Suprapubic skin (tissue), 4 donors: ENCODE measurements at regions not wholly inside any gene's neighbourhood (a gene's known extent, or its start where the extent isn't known, plus 50 kb on each side); places are given as distances from the start of the nearest gene placed in this dataset.

Experiments used
- EP300 ChIP-seq: sonication (generic); formaldehyde crosslinking; IDR thresholded peaks from one replicate; pipeline ENCODE4 v1.6.1; 2017; ENCODE audit warnings: antibody characterized with exemption
- POLR2AphosphoS5 ChIP-seq, 3 donors: sonication (generic); formaldehyde crosslinking; IDR thresholded peaks; one replicate each; pipeline ENCODE4 v1.6.1; 2017; ENCODE audit warnings: antibody characterized with exemption in 3 of 3
- TF ChIP-seq, protein P1 (sequence below), 2 donors: fragments of 200-600 bp in 1 of 2; fragments of 450-650 bp in 1 of 2; sonication (generic) in 1 of 2; IDR thresholded peaks; one replicate each; pipeline ENCODE4 v1.5.1; 2016 to 2019; ENCODE audit warnings: antibody characterized with exemption in 2 of 2, mild to moderate bottlenecking in 1 of 2, moderate library complexity in 1 of 2

- TF ChIP-seq, protein P1, sequence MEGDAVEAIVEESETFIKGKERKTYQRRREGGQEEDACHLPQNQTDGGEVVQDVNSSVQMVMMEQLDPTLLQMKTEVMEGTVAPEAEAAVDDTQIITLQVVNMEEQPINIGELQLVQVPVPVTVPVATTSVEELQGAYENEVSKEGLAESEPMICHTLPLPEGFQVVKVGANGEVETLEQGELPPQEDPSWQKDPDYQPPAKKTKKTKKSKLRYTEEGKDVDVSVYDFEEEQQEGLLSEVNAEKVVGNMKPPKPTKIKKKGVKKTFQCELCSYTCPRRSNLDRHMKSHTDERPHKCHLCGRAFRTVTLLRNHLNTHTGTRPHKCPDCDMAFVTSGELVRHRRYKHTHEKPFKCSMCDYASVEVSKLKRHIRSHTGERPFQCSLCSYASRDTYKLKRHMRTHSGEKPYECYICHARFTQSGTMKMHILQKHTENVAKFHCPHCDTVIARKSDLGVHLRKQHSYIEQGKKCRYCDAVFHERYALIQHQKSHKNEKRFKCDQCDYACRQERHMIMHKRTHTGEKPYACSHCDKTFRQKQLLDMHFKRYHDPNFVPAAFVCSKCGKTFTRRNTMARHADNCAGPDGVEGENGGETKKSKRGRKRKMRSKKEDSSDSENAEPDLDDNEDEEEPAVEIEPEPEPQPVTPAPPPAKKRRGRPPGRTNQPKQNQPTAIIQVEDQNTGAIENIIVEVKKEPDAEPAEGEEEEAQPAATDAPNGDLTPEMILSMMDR (IDR thresholded peaks at IDR 0.05), result no peak
- no peak for TF ChIP-seq EP300
- TF ChIP-seq POLR2AphosphoS5 (IDR thresholded peaks at IDR 0.05), result no peak
These were observed 916.6 kb upstream of the CELF2 start for GRCh38 chr10:10101106-10101505.
